ENCODE measurements at regions not wholly inside any gene's neighbourhood (a gene's known extent, or its start where the extent isn't known, plus 50 kb on each side); places are given as distances from the start of the nearest gene placed in this dataset.

GRCh38 chr3:132912416-132912753, 125.8 kb upstream of the TMEM108 start:
- no peak for TF ChIP-seq EP300 (IDR thresholded peaks at IDR 0.05)
- TF ChIP-seq CTCF (IDR thresholded peaks at IDR 0.05) = no peak
- no peak for TF ChIP-seq POLR2AphosphoS5 (IDR thresholded peaks at IDR 0.05)
